ENCODE measurements at regions not wholly inside any gene's neighbourhood (a gene's known extent, or its start where the extent isn't known, plus 50 kb on each side); places are given as distances from the start of the nearest gene placed in this dataset.
A peak's percentile ranks its signal among the peaks of the same experiment; 100 is the strongest.
"Not testable (repeated sequence)": the region's sequence is repeated elsewhere in the genome, so short reads cannot be mapped to it uniquely, and the experiment has no call there.

- not testable (repeated sequence) for H3K4me3 ChIP-seq (ENCODE audit: low read depth, low read length); DNase-seq (ENCODE audit: low read depth)
These were observed 84.7 kb downstream of the METTL2B start for GRCh38 chr7:128561116-128561722.

- DNase-seq (ENCODE audit: low read depth); H3K4me3 ChIP-seq (ENCODE audit: low read depth, low read length): not testable (repeated sequence)
These were observed 86.2 kb downstream of the METTL2B start for GRCh38 chr7:128562795-128563194.

- not testable (repeated sequence) for H3K4me3 ChIP-seq (ENCODE audit: low read depth, low read length); DNase-seq (ENCODE audit: low read depth)
These were observed 87.7 kb downstream of the METTL2B start for GRCh38 chr7:128564123-128564700.

GRCh38 chr7:128564932-128565864 lies 88.7 kb downstream of the METTL2B start:
- not testable (repeated sequence) for H3K4me3 ChIP-seq (ENCODE audit: low read depth, low read length); DNase-seq (ENCODE audit: low read depth)

- H3K4me3 ChIP-seq (ENCODE audit: low read depth, low read length); DNase-seq (ENCODE audit: low read depth): not testable (repeated sequence)
These were observed 96.8 kb upstream of the GARIN1A start for GRCh38 chr7:128575277-128575676.

- DNase-seq (ENCODE audit: low read depth), result not testable (repeated sequence)
These were observed 95.1 kb upstream of the GARIN1A start for GRCh38 chr7:128576953-128577352.

GRCh38 chr7:128579843-128580242 lies 92.2 kb upstream of the GARIN1A start:
- DNase-seq (ENCODE audit: low read depth); H3K4me3 ChIP-seq (ENCODE audit: low read depth, low read length): not testable (repeated sequence)

More at GRCh38 chr7:128576953-128577352, 95.1 kb upstream of the GARIN1A start:
- H3K4me3 ChIP-seq (ENCODE audit: low read depth, low read length), result not testable (repeated sequence)

GRCh38 chr7:128581100-128581499 lies 91.0 kb upstream of the GARIN1A start:
- peak; percentile 43 for DNase-seq (ENCODE audit: low read depth)
- not testable (repeated sequence) for H3K4me3 ChIP-seq (ENCODE audit: low read depth, low read length)

GRCh38 chr7:128581825-128582561 lies 90.1 kb upstream of the GARIN1A start:
- not testable (repeated sequence) for DNase-seq (ENCODE audit: low read depth); H3K4me3 ChIP-seq (ENCODE audit: low read depth, low read length)

- not testable (repeated sequence) for H3K4me3 ChIP-seq (ENCODE audit: low read depth, low read length)
These were observed 85.4 kb upstream of the GARIN1A start for GRCh38 chr7:128586715-128587114.

GRCh38 chr7:128591705-128592104 lies 80.4 kb upstream of the GARIN1A start:
- TF ChIP-seq CTCF (IDR thresholded peaks at IDR 0.05; ENCODE audit: insufficient read depth, low read length), result no peak
- no peak overlapping the region for H3K4me3 ChIP-seq (ENCODE audit: low read depth, low read length)
- no peak for DNase-seq (ENCODE audit: low read depth)

More at GRCh38 chr7:128586715-128587114, 85.4 kb upstream of the GARIN1A start:
- DNase-seq (ENCODE audit: low read depth), result not testable (repeated sequence)

- H3K4me3 ChIP-seq (ENCODE audit: low read depth, low read length); DNase-seq (ENCODE audit: low read depth): not testable (repeated sequence)
These were observed 79.9 kb upstream of the GARIN1A start for GRCh38 chr7:128592209-128592608.

- not testable (repeated sequence) for DNase-seq (ENCODE audit: low read depth); H3K4me3 ChIP-seq (ENCODE audit: low read depth, low read length)
These were observed 78.0 kb upstream of the GARIN1A start for GRCh38 chr7:128594061-128594460.

- not testable (repeated sequence) for H3K4me3 ChIP-seq (ENCODE audit: low read depth, low read length); DNase-seq (ENCODE audit: low read depth)
These were observed 75.6 kb upstream of the GARIN1A start for GRCh38 chr7:128596336-128597128.

GRCh38 chr7:128598946-128599345 lies 73.1 kb upstream of the GARIN1A start:
- not testable (repeated sequence) for DNase-seq (ENCODE audit: low read depth)

More at GRCh38 chr7:128598946-128599345, 73.1 kb upstream of the GARIN1A start:
- H3K4me3 ChIP-seq (ENCODE audit: low read depth, low read length), result not testable (repeated sequence)

All from fibroblast of the aortic adventitia (primary cell).